ENCODE measurements at regions not wholly inside any gene's neighbourhood (a gene's known extent, or its start where the extent isn't known, plus 50 kb on each side); places are given as distances from the start of the nearest gene placed in this dataset.

DNA sequence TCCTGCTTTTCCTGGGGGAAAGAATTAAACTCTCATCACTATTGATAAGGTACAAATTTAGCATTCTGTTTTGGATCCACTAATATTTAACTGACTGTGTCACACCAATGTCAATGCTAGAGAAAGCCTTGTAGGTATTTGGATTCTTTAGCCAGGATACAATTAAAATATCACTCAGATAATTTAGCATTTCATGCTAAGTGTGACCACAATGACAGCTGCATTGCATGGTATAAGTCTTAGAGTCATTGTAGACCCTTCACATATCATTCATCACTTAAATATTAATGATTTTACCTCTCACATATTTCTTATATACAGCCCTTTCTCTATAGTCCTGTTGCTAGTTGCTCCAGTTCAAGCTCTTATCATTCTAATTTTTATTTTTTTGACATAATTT is 85.3 kb upstream of the ATP2B1 start:
- ChIA-PET RAD21 (ENCODE audit: unreplicated experiment) (no interaction called here), CTCF (no interaction called here), POLR2A (no interaction called here), SMC1A (ENCODE audit: uncharacterized antibody, unreplicated experiment) (no interaction called here)
- H3K4me1 ChIP-seq (ENCODE audit: control insufficient read depth, insufficient read depth, low read length): peaks cover 4% of the 10 kb centered on the region; the same call in 1 of the 2 replicates
- no peak overlapping the region for H3K27ac ChIP-seq (ENCODE audit: control insufficient read depth, insufficient read depth)
- H4K20me1 ChIP-seq (ENCODE audit: control insufficient read depth, insufficient read depth): no peaks in the 10 kb centered on the region
- FAIRE-seq: no peak
- no peaks in the 10 kb centered on the region for H3K27me3 ChIP-seq (replicated peaks in 1 of 2; ENCODE audit: control insufficient read depth in 2 of 2, insufficient read depth in 2 of 2, low read length in 1 of 2)
- no peak overlapping the region for H2AFZ ChIP-seq (ENCODE audit: control insufficient read depth, low read depth, low read length)
- no peaks in the 10 kb centered on the region; the same call in 2 of the 3 replicates for H3K9me3 ChIP-seq (replicated peaks; ENCODE audit: control insufficient read depth, insufficient read depth, low read length)
- no TSS peak for BruUV-seq (replicated peaks)
- H3K4me3 ChIP-seq: no peak overlapping the region
- H3K4me2 ChIP-seq (ENCODE audit: control insufficient read depth, insufficient read depth): no peak overlapping the region
- H3K36me3 ChIP-seq (ENCODE audit: control insufficient read depth in 2 of 2, insufficient read depth in 2 of 2, low read length in 1 of 2): no peaks in the 10 kb centered on the region
- TF ChIP-seq, protein P1, sequence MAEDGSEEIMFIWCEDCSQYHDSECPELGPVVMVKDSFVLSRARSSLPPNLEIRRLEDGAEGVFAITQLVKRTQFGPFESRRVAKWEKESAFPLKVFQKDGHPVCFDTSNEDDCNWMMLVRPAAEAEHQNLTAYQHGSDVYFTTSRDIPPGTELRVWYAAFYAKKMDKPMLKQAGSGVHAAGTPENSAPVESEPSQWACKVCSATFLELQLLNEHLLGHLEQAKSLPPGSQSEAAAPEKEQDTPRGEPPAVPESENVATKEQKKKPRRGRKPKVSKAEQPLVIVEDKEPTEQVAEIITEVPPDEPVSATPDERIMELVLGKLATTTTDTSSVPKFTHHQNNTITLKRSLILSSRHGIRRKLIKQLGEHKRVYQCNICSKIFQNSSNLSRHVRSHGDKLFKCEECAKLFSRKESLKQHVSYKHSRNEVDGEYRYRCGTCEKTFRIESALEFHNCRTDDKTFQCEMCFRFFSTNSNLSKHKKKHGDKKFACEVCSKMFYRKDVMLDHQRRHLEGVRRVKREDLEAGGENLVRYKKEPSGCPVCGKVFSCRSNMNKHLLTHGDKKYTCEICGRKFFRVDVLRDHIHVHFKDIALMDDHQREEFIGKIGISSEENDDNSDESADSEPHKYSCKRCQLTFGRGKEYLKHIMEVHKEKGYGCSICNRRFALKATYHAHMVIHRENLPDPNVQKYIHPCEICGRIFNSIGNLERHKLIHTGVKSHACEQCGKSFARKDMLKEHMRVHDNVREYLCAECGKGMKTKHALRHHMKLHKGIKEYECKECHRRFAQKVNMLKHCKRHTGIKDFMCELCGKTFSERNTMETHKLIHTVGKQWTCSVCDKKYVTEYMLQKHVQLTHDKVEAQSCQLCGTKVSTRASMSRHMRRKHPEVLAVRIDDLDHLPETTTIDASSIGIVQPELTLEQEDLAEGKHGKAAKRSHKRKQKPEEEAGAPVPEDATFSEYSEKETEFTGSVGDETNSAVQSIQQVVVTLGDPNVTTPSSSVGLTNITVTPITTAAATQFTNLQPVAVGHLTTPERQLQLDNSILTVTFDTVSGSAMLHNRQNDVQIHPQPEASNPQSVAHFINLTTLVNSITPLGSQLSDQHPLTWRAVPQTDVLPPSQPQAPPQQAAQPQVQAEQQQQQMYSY (CRISPR knock-in tag; IDR thresholded peaks at IDR 0.05): no peak
- TF ChIP-seq, protein P2, sequence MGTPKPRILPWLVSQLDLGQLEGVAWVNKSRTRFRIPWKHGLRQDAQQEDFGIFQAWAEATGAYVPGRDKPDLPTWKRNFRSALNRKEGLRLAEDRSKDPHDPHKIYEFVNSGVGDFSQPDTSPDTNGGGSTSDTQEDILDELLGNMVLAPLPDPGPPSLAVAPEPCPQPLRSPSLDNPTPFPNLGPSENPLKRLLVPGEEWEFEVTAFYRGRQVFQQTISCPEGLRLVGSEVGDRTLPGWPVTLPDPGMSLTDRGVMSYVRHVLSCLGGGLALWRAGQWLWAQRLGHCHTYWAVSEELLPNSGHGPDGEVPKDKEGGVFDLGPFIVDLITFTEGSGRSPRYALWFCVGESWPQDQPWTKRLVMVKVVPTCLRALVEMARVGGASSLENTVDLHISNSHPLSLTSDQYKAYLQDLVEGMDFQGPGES (IDR thresholded peaks at IDR 0.05): no peak
- no peak for DNase-seq (ENCODE audit: low read depth, low spot score)
- H3K79me2 ChIP-seq (ENCODE audit: control insufficient read depth, insufficient read depth, low read length): no peaks in the 10 kb centered on the region
- ATAC-seq: no peak
- intact Hi-C loops (cut with micrococcal nuclease; ENCODE audit: unreplicated experiment): loop anchor here (2.0 kb wide), 1 partner anchor 69 kb away; no protein-coding TSS in a partner anchor
- in situ Hi-C loops (cut with MboI): no loop called here
- no peak overlapping the region for H3K9ac ChIP-seq (ENCODE audit: control insufficient read depth, insufficient read depth, low read length)

DNA sequence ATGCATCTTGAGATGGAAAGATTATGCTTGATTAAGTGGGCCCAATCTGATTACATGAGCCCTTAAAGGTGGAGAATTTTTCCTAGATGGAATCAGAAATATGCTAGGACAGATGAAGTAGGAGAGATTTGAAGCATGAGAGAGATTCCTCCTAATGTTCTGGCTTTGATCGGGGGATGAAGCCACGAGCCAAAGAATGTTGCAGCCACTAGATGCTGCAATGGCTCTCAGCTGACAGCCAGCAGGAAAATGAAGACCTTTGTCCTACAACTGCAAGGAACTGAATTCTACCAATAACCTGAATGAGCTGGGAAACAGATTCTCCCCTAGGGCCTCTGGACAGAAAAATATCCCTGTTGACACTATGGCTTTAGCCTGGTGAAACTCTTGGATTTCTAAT is 82.6 kb upstream of the ATP2B1 start:
- whole genome bisulfite sequencing (ENCODE audit: insufficient coverage, insufficient replicate concordance, low lambda C conversion rate, missing lambda C conversion rate): 90% methylated on average over 2 of the region's 2 CpGs
- intact Hi-C loops (cut with micrococcal nuclease; ENCODE audit: unreplicated experiment) (no loop called here), in situ Hi-C loops (cut with MboI) (no loop called here)
- no peak overlapping the region for H3K4me2 ChIP-seq (ENCODE audit: control insufficient read depth, insufficient read depth)
- no TSS peak for BruUV-seq (replicated peaks)
- RAD21 ChIA-PET (ENCODE audit: unreplicated experiment): no interaction called here
- H3K27me3 ChIP-seq (replicated peaks in 1 of 2; ENCODE audit: control insufficient read depth in 2 of 2, insufficient read depth in 2 of 2, low read length in 1 of 2): no peaks in the 10 kb centered on the region
- ATAC-seq (no peak), FAIRE-seq (no peak), DNase-seq (ENCODE audit: low read depth, low spot score) (no peak)
- H3K27ac ChIP-seq (ENCODE audit: control insufficient read depth, insufficient read depth): no peak overlapping the region
- H2AFZ ChIP-seq (ENCODE audit: control insufficient read depth, low read depth, low read length): no peak overlapping the region
- SMC1A ChIA-PET (ENCODE audit: uncharacterized antibody, unreplicated experiment): interaction anchor here (0.9 to 1.0 kb wide), 3 partner anchors 9 to 64 kb away, joined by 3 to 4 read pairs (median 3); no protein-coding TSS in a partner anchor
- no peaks in the 10 kb centered on the region for H3K36me3 ChIP-seq (ENCODE audit: control insufficient read depth in 2 of 2, insufficient read depth in 2 of 2, low read length in 1 of 2)
- no peak overlapping the region for H3K9ac ChIP-seq (ENCODE audit: control insufficient read depth, insufficient read depth, low read length)
- H3K4me3 ChIP-seq: no peak overlapping the region
- no peaks in the 10 kb centered on the region for H4K20me1 ChIP-seq (ENCODE audit: control insufficient read depth, insufficient read depth)
- peaks cover 4% of the 10 kb centered on the region; the same call in 1 of the 2 replicates for H3K4me1 ChIP-seq (ENCODE audit: control insufficient read depth, insufficient read depth, low read length)
- POLR2A ChIA-PET: no interaction called here
- no peaks in the 10 kb centered on the region for H3K79me2 ChIP-seq (ENCODE audit: control insufficient read depth, insufficient read depth, low read length)
- CTCF ChIA-PET: no interaction called here
- H3K9me3 ChIP-seq (replicated peaks; ENCODE audit: control insufficient read depth, insufficient read depth, low read length): peaks cover 7% of the 10 kb centered on the region
- TF ChIP-seq, protein P3, sequence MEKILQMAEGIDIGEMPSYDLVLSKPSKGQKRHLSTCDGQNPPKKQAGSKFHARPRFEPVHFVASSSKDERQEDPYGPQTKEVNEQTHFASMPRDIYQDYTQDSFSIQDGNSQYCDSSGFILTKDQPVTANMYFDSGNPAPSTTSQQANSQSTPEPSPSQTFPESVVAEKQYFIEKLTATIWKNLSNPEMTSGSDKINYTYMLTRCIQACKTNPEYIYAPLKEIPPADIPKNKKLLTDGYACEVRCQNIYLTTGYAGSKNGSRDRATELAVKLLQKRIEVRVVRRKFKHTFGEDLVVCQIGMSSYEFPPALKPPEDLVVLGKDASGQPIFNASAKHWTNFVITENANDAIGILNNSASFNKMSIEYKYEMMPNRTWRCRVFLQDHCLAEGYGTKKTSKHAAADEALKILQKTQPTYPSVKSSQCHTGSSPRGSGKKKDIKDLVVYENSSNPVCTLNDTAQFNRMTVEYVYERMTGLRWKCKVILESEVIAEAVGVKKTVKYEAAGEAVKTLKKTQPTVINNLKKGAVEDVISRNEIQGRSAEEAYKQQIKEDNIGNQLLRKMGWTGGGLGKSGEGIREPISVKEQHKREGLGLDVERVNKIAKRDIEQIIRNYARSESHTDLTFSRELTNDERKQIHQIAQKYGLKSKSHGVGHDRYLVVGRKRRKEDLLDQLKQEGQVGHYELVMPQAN (conservative IDR thresholded peaks at IDR 0.05): no peak
- TF ChIP-seq NBN (IDR thresholded peaks at IDR 0.05) (no peak), STAT3 (IDR thresholded peaks at IDR 0.05; ENCODE audit: low read depth, low read length) (no peak), YBX1 (IDR thresholded peaks at IDR 0.05) (no peak), ZSCAN29 (IDR thresholded peaks at IDR 0.05) (no peak), RFX5 (IDR thresholded peaks at IDR 0.05; ENCODE audit: low read depth, low read length) (no peak), ZNF217 (IDR thresholded peaks at IDR 0.05) (no peak), SIN3A (IDR thresholded peaks at IDR 0.05; ENCODE audit: low read depth, low read length) (no peak), SP1 (IDR thresholded peaks at IDR 0.05; ENCODE audit: low read depth, low read length) (no peak)
- TF ChIP-seq, protein P4, sequence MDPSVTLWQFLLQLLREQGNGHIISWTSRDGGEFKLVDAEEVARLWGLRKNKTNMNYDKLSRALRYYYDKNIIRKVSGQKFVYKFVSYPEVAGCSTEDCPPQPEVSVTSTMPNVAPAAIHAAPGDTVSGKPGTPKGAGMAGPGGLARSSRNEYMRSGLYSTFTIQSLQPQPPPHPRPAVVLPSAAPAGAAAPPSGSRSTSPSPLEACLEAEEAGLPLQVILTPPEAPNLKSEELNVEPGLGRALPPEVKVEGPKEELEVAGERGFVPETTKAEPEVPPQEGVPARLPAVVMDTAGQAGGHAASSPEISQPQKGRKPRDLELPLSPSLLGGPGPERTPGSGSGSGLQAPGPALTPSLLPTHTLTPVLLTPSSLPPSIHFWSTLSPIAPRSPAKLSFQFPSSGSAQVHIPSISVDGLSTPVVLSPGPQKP (IDR thresholded peaks at IDR 0.05; ENCODE audit: low read depth, low read length): no peak

All from GM12878 (cell line).